Vagina (tissue), 2 donors: ENCODE measurements at regions not wholly inside any gene's neighbourhood (a gene's known extent, or its start where the extent isn't known, plus 50 kb on each side); places are given as distances from the start of the nearest gene placed in this dataset.

Source experiments
- CTCF ChIP-seq, 3 experiments: fragments of 450-650 bp in 2 of 3; fragments of 200-600 bp in 1 of 3; sonication (generic) in 1 of 3; IDR thresholded peaks; one replicate each; pipeline ENCODE4 v1.5.1; 2017 to 2019; ENCODE audit warnings: antibody characterized with exemption in 3 of 3, mild to moderate bottlenecking in 2 of 3, moderate library complexity in 2 of 3
- POLR2AphosphoS5 ChIP-seq, 2 donors: sonication (generic); formaldehyde crosslinking; IDR thresholded peaks; one replicate each; pipeline ENCODE4 v1.9.0; 2017; ENCODE audit warnings: antibody characterized with exemption in 2 of 2, mild to moderate bottlenecking in 2 of 2, low read depth in 1 of 2; ENCODE audit not compliant: insufficient read depth in 1 of 2

- TF ChIP-seq CTCF (IDR thresholded peaks at IDR 0.05) (no peak), POLR2AphosphoS5 (IDR thresholded peaks at IDR 0.05; ENCODE audit: insufficient read depth in 1 of 2, low read depth in 1 of 2) (no peak)
Measured at GRCh38 chr5:148937830-148938521, 111.6 kb downstream of the ADRB2 start.
